ENCODE measurements at regions not wholly inside any gene's neighbourhood (a gene's known extent, or its start where the extent isn't known, plus 50 kb on each side); places are given as distances from the start of the nearest gene placed in this dataset.

DNA sequence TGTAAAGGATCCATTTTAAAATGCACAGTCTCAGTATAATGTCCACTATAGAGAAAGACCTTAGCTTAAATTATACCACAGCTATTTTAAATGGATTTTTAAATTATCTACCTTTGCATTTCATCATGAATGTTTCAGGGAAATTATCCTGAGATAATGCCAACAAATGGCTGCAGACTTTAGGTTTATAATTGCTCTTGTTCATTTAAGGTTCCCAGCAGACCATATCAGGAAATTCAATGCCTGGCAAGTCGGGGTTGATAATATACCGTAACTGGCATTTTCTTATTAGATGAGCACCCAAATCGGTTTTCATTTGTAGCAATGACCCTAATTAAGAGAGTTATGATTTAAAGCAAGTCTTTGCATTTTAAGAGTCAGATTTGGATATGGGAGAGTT, 227.1 kb upstream of the ARRDC4 start:
- TF ChIP-seq NFIX (CRISPR knock-in tag; IDR thresholded peaks at IDR 0.05; ENCODE audit: low read depth): no peak
- no peak for TF ChIP-seq EZH2 (IDR thresholded peaks at IDR 0.05; ENCODE audit: borderline replicate concordance, low read depth, low read length)

Data from K562 (cell line).